ENCODE measurements at regions not wholly inside any gene's neighbourhood (a gene's known extent, or its start where the extent isn't known, plus 50 kb on each side); places are given as distances from the start of the nearest gene placed in this dataset.
"Not testable (repeated sequence)": the region's sequence is repeated elsewhere in the genome, so short reads cannot be mapped to it uniquely, and the experiment has no call there.

- WGBS, 2 donors (ENCODE audit: low coverage in 1 of 2) = 73% methylated on average over 4 of the region's 5 CpGs; no CpG with 5 or more reads in 1 of the 2 donors
- intact Hi-C loops (cut with DNase I; ENCODE audit: low total_unique reads) = no loop called here
Observed at GRCh38 chr5:135149229-135149955, 115.4 kb upstream of the PITX1 start.

DNA sequence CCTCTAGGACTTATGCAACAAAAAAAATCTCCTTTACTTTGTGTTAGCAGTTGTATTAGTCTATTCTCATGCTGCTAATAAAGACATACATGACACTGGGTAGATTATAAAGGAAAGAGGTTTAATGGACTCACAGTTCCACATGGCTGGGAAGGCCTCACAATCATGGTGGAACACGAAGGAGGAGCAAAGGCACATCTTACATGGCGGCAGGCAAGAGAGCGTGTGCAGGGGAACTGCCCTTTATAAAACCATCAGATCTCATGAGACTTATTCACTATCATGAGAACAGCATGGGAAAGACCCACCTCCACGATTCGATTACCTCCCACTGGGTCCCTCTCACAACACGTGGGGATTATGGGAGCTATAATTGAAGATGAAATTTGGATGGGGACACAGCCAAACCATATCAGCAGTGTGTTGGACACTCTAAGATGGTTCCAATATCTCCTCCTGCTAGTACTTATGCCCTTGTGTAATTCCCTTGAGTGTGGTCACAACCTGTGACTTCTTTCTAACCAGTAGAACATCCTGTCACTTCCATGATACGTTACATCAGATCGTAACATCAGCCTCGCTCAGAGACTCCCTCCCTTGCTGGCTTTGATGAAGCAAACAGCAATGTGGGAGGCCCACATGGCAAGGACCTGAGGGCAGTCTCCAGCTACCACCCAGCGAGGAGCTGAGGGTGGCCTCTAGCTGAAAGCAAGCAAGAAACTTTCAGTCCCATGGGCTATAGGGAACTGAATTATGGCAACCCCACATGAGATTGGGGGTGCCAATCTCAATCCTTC is 113.5 kb upstream of the PITX1 start:
- 90 to 100% methylated on average over 3 to 10 of the region's 10 CpGs for WGBS, 2 donors (ENCODE audit: low coverage in 1 of 2)

More at GRCh38 chr5:135149229-135149955, 115.4 kb upstream of the PITX1 start:
- TF ChIP-seq EP300 (IDR thresholded peaks at IDR 0.05; ENCODE audit: low read depth) (no peak), POLR2AphosphoS5 (IDR thresholded peaks at IDR 0.05) (no peak), POLR2A (IDR thresholded peaks at IDR 0.05) (no peak)
- TF ChIP-seq, protein P1, sequence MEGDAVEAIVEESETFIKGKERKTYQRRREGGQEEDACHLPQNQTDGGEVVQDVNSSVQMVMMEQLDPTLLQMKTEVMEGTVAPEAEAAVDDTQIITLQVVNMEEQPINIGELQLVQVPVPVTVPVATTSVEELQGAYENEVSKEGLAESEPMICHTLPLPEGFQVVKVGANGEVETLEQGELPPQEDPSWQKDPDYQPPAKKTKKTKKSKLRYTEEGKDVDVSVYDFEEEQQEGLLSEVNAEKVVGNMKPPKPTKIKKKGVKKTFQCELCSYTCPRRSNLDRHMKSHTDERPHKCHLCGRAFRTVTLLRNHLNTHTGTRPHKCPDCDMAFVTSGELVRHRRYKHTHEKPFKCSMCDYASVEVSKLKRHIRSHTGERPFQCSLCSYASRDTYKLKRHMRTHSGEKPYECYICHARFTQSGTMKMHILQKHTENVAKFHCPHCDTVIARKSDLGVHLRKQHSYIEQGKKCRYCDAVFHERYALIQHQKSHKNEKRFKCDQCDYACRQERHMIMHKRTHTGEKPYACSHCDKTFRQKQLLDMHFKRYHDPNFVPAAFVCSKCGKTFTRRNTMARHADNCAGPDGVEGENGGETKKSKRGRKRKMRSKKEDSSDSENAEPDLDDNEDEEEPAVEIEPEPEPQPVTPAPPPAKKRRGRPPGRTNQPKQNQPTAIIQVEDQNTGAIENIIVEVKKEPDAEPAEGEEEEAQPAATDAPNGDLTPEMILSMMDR (IDR thresholded peaks at IDR 0.05) = no peak
- in situ Hi-C loops (cut with MboI; ENCODE audit: low pct_ligation_motif_present in 1 of 4, low pct_unique_long_range_greater_than_20kb in 1 of 4, low sequenced_read_pairs in 3 of 4) = no loop called here
- Histone ChIP-seq H3K36me3 (no peaks in the 10 kb centered on the region), H3K9me3 (no peaks in the 10 kb centered on the region), H3K4me3 (no peak overlapping the region), H3K27ac (no peak overlapping the region), H3K4me1 (no peaks in the 10 kb centered on the region), H3K27me3 (no peaks in the 10 kb centered on the region)
- no peak for DNase-seq

DNA sequence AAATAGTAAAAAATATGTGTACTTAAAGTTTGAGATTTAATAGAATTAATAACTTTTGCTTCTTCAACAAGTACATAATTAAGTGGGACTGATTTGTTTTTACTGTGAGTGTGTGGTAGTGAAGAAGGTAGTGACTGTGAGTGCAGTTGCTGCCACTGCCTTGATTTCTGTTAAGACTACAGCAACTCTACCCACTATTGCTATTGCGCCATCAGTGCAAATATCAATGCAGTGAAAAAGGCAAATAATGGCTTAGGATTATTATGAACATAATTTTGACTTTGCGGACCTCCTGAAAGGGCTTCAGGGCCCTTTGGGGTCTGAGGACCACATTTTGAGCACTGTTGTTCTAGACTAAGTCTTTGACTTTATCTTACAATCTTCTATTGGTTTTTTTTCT is 112.0 kb upstream of the PITX1 start:
- Histone ChIP-seq H3K36me3 (no peaks in the 10 kb centered on the region), H3K27ac (no peak overlapping the region), H3K9me3 (no peaks in the 10 kb centered on the region), H3K27me3 (no peaks in the 10 kb centered on the region), H3K4me3 (no peak overlapping the region), H3K4me1 (peaks cover 0 to 10% (median 6%) of the 10 kb centered on the region in 4 donors)
- 83 to 100% methylated on average over 2 of the region's 2 CpGs for WGBS, 2 donors (ENCODE audit: low coverage in 1 of 2)
- TF ChIP-seq, protein P1 (IDR thresholded peaks at IDR 0.05) = no peak
- TF ChIP-seq EP300 (IDR thresholded peaks at IDR 0.05; ENCODE audit: low read depth) = no peak
- no peak for TF ChIP-seq POLR2AphosphoS5 (IDR thresholded peaks at IDR 0.05)
- intact Hi-C loops (cut with DNase I; ENCODE audit: low total_unique reads) = no loop called here
- in situ Hi-C loops (cut with MboI; ENCODE audit: low pct_ligation_motif_present in 1 of 4, low pct_unique_long_range_greater_than_20kb in 1 of 4, low sequenced_read_pairs in 3 of 4) = no loop called here
- DNase-seq = no peak

More for the DNA sequence above, 113.5 kb upstream of the PITX1 start:
- Histone ChIP-seq H3K27me3 (no peaks in the 10 kb centered on the region), H3K9me3 (no peaks in the 10 kb centered on the region), H3K36me3 (no peaks in the 10 kb centered on the region), H3K27ac (no peak overlapping the region), H3K4me3 (no peak overlapping the region), H3K4me1 (no peaks in the 10 kb centered on the region)
- intact Hi-C loops (cut with DNase I; ENCODE audit: low total_unique reads) (no loop called here), in situ Hi-C loops (cut with MboI; ENCODE audit: low pct_ligation_motif_present in 1 of 4, low pct_unique_long_range_greater_than_20kb in 1 of 4, low sequenced_read_pairs in 3 of 4) (no loop called here)
- TF ChIP-seq, protein P1 (IDR thresholded peaks at IDR 0.05) = no peak
- no peak for DNase-seq

DNA sequence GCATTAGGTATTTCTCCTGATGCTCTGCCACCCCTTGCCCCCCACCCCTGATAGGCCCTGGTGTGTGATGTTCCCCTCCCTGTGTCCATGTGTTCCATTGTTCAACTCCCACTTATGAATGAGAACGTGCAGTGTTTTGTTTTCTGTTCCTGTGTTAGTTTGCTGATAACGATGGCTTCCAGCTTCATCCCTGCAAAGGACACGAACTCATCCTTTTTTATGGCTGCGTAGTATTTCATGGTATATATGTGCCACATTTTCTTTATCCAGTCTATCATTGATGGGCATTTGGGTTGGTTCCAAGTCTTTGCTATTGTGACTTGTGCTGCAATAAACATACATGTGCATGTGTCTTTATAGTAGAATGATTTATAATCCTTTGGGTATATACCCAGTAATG is 109.7 kb upstream of the PITX1 start:
- 76 to 80% methylated on average over 2 to 4 of the region's 4 CpGs for WGBS, 2 donors (ENCODE audit: low coverage in 1 of 2)
- DNase-seq; intact Hi-C loops (cut with DNase I; ENCODE audit: low total_unique reads); H3K27ac ChIP-seq; in situ Hi-C loops (cut with MboI; ENCODE audit: low pct_ligation_motif_present in 1 of 4, low pct_unique_long_range_greater_than_20kb in 1 of 4, low sequenced_read_pairs in 3 of 4); H3K9me3 ChIP-seq; H3K27me3 ChIP-seq; H3K4me3 ChIP-seq; H3K36me3 ChIP-seq: not testable (repeated sequence)
- H3K4me1 ChIP-seq = peaks cover 0 to 25% (median 17%) of the 10 kb centered on the region in 4 donors
